ENCODE measurements at regions not wholly inside any gene's neighbourhood (a gene's known extent, or its start where the extent isn't known, plus 50 kb on each side); places are given as distances from the start of the nearest gene placed in this dataset.

DNA sequence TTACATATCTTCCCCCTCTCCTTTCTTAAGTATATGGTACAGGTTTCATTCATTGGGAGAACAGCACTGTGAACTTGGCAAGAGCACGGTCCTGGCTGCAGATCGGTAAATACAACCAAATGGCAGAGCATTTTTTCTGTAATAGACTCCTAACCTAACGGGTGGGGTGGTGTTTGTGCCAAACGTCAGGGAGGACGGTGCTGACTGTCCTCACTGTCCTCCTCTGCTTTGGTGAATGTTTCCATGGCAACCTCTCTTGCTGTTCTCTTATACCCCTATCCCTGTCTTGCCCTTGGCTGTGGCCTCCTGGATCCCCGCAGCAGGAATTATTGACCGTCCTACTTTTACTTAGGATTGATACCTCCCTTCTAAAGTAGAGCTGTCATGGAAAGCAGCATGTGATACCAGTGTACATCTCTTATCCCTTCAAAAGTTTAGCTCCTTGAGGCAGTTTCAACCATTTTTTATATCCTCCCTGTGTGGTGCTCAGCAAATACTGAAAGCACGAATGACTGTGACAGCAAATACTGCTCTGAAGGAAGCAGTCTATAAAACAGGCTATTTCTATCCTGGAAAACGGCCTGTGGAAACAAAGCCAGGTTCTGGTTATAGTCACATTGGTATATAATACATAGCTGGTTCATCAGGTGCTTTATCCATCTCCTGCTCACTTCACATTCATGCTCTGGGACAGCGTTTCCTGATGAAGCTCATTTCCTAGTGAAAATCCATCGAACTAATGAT is 275.4 kb upstream of the C2CD4B start:
- DNase-seq (ENCODE audit: low spot score): no peak

DNA sequence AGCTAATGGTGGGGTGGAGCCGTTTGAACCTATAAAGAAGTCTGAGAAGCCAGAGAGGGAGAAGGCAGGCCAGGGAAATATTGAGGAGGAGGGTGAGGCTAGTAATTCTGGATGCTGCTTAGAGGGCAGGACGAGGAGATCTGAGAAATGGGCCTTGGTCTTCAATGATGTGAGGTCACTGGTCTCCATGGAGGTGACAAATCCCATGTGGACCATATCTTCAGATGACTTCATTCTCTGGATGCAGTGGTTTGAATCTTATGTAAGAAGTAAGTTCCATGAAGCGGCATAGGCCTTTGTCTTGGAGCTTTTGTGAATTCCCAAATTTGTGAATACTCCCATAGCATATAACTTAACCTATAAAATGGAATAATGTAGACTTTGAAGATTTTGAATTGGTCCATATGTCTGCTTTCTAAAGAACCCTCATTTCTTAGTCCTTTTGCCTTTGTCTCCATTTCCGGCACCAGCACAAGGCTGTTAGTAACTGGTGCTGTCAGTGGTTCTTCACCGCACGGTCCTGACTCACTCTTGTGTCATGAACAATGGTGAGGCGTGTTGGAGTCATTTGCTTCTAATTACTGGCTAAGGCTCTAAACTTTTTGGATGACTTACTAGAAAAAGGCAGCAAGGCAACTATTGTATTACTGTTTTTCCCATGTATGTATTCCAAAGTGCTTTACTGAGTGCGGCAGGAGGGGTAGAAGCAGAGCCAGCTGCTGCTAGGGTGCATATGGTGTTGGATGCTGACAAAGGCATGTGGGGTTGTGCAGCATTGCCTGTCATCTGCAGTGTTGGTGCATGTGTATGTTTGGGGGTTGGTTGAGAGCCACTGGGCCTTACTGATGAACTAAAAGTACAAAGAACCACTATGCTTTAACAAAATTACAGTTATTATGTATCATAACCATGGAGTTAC is 279.3 kb upstream of the C2CD4B start:
- DNase-seq (ENCODE audit: low spot score): no peak

DNA sequence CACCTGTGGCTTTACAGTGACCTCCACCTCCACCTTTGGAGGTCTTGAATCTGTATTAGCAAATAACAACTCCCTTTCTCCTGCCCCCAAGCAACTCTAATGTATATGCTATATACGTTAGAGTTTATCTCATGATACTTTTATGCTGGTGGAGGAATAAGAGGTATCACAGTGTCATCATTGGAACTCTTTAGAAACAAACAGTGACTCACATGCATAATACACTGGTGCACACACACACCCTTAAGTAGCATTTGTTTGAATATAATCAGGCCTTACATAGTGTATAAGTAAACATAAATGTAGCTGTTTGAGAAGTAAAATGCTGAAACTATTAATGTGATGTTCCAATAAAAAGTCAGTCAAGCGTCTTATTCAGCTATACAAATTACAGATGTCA is 280.2 kb upstream of the C2CD4B start:
- no peak for DNase-seq (ENCODE audit: low spot score)

DNA sequence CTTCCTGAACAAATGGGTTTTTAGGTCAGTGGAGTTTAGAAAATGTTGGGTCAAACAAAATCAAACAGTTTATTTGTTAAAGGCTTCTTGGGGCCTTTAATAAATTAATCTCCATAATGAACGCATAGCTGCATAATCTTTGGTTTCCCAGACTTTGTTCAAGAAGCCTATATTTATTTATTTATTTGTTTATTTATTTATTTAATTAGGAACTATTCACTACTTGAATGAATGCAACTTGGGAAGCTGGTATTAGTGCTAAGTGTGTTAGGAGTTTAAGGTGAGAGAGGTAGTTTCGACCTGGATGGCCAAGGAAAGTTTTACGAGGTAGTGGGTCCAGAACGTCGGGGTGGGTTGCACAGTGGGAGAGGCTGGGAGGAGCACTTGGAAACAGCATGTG is 281.9 kb upstream of the C2CD4B start:
- DNase-seq (ENCODE audit: low spot score): no peak

- no peak for DNase-seq (ENCODE audit: low spot score)
Measured at GRCh38 chr15:62447742-62448141, 282.7 kb upstream of the C2CD4B start.

DNA sequence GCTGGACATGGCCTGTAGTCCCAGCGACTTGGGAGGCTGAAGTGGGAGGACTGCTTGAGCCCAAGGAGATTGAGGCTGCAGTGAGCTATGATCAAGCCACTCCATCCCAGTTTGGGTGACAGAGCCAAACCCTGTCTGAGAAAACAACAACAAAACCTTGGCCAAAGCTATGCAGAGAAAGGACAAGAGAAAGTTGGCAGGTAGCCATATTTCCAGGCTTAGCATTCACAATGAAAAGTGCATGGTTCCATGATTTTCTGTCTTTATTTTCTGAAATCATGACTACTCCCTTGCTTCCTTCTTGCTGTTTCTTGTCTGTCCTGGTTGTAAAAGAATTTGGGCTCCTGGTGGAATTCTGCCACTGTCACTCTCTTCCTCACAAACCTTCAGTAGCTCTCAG is 284.6 kb upstream of the C2CD4B start:
- DNase-seq (ENCODE audit: low spot score): no peak

GRCh38 chr15:62450061-62450460 is 285.0 kb upstream of the C2CD4B start:
- no peak for DNase-seq (ENCODE audit: low spot score)

DNA sequence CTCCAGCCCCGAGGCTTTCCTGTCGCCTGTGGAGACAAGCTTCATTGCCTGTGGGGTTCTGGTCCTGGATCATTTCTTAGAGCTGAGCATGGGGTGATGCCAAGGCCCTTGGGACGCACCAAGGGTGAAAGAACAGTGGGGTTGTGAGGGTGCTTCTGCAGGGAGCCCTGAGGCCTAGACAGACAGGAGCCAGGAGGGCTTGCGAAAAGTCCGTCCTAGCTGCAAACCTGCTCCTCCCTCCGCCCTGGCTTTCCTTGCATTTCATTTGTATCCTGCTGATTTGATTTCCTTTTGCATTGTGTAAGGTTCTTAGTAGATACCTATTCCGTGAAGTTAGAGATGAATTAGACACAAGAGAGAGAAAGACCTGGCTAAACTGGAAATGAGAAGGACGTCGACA is 286.9 kb upstream of the C2CD4B start:
- no peak for DNase-seq (ENCODE audit: low spot score)

DNA sequence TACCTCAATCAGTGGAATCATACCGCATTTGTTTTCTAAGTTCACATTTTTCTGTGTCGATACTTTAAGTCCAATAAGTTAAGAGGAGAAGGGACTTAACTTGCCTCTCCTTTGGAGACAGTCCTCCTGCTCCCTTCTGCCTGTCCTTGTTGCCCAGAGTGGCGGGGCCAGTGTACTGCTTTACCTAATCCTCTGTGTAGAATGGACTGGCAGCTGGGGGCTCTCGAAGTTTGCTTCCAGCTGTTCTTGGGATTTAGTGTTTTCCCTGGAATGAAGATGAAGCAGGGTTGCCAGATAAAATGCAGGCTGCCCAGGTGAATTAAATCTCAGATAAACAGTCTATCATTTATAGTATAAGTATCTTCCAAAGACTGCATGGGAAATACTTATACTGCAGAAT is 287.6 kb upstream of the C2CD4B start:
- DNase-seq (ENCODE audit: low spot score): no peak

GRCh38 chr15:62453375-62453774 is 288.3 kb upstream of the C2CD4B start:
- no peak for DNase-seq (ENCODE audit: low spot score)

GRCh38 chr15:62453981-62454380 is 288.9 kb upstream of the C2CD4B start:
- DNase-seq (ENCODE audit: low spot score): peak; percentile 13

DNA sequence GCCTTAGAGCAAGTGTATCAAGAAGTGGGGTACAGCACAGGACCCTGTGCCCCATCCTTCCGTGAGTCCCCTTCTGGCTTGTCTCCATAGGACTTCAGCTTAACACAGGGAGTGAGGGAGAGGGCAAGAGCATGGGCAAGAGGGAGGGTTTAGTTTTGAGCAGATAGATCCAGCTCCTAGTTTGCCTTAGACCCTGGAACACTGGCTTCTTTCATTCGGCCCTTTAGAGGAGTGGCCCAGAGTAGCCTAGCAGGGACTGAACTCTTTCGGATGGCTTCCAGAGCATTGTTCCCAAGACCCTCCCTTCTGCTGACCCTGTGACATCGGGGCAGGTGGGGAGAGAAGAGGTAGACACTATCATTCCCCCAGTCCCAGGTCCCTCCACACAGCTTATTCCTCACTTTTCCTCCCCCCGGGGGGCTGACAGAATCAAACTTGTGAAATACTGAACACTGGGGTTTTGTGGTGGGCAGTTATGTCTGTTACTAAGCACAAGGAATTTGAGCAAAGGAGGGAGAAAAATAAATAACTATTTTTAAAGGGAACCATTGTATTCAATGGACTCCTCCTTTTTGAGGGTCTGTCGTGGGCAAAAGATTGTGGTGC is 289.6 kb upstream of the C2CD4B start:
- peak; percentile 15 for DNase-seq (ENCODE audit: low spot score)

GRCh38 chr15:62455441-62455921 is 290.4 kb upstream of the C2CD4B start:
- no peak for DNase-seq (ENCODE audit: low spot score)

DNA sequence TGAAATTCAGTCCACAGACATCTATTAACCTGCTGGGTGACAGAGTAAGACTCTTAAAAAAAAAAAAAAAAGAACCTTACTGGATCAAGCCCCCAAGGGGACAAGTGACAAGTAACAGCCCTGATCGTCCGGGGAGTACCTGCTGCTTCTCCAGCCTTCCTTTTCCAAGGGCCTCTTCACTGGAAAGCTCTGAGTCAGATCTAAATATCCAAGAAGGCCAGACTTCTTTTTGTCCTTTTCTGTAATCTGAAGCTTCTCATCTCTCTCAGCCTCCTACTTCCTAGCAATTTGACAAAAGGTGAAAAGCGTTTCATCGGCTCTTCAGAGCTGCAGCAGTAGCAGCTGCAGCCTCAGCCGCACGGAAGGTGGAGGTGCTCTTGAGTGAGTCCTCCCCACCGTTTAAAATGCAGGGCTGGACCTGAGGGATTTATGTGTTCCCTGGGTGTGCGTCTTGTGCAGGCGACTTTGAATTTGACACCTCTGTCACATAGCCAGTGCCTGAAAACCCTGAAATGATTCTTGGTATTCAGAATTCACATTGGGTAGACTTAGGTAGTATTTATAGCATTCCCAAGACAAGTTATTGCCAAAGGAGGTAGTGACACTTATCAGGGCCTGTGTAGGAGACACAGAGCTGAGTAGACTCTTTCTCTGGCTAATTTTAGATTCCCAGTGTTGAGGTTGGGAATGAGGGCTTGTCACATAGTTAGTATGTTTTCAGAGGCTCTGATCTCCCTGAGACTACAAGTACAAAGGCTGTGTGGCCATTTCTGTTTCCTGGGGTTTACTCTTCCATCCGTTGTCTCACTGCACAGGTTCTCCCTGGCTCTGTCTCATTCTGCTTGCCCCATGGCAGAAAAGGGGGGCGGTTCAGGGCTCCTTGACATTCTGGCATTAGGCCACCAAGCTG is 291.2 kb upstream of the C2CD4B start:
- DNase-seq (ENCODE audit: low spot score): no peak

DNA sequence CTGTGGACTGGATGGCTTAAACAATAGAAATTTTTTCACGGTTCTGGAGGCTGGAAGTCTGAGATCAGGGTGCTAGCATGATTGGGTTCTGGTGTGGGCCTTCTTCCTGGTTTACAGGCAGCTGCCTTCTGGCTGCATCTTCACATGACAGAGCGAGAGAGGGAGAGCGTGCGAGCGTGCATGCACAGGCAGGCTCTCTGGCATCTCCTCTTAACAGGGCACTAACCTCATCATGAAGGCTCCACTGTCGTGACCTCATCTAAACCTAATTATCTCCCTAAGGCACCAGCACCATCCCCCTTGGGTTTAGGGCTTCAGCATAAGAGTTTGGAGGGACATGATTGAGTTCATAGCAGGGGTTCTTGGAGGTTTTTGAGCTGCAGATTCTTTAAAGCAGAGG is 292.0 kb upstream of the C2CD4B start:
- DNase-seq (ENCODE audit: low spot score): no peak

DNA sequence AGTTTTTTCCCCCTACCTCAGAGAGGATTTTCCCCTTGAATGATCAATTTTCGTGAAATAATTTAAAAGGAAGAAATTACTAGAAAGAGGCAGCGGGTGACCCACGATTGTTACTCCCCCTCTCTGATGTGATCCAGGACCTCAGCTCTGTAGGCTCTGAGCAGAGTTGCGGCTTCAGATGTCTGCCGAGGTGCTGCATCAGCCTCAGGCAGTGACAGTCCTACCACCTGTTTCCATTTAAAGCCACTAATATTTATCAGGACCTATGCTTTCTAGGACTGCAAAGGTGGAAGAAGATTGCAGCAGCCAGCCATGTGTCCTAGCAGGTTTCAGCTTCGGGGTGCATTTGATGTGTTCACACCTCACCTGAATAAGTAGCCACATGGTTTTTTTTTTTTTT is 294.8 kb upstream of the C2CD4B start:
- no peak for DNase-seq (ENCODE audit: low spot score)

- DNase-seq (ENCODE audit: low spot score): no peak
Measured at GRCh38 chr15:62462268-62462667, 297.2 kb upstream of the C2CD4B start.

- DNase-seq (ENCODE audit: low spot score): no peak
Measured at GRCh38 chr15:62462721-62463120, 297.6 kb upstream of the C2CD4B start.

DNA sequence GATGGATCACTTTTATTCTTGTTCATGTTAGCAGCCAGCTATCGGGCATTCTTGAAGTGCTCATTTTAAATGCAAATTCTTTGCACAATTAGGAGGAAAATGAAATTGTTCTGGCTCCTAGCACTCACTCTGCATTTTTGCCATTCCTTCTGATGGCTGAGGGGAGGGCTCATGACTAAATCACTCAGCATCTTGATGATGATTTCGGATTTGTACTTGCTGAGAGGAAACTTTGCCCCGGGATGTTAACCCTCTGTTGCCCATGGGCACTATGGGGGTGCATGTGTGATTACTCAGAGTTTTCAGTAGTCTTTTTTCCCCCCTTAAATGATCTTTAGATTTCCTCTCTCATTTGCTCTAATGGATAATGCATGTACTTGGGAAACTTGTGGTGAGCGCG is 299.6 kb upstream of the C2CD4B start:
- no peak for DNase-seq (ENCODE audit: low spot score)

GRCh38 chr15:62465173-62465572 is 300.1 kb upstream of the C2CD4B start:
- DNase-seq (ENCODE audit: low spot score): no peak

DNA sequence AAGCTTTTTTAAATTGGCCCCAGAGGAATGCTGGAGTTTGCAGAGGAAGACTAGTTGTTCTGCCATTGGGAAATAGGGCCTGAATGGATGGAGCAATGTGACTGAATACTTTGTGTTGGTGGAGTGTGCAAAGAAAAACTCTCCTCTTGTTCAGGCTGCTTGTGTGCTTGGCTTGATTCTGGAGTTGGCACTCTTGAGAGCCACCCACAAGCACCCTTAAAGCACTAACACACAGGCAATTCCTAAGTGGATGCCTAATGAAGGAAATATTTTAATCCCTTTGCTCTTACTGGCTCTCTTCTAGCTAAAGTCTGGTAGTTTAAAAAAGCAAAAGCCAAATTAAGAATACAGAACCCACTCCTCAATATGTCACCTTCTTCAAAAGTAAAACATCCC is 304.4 kb upstream of the C2CD4B start:
- no peak for DNase-seq (ENCODE audit: low spot score)

Data from COLO829 (cell line).